NCI-H446 (cell line): ENCODE measurements at regions not wholly inside any gene's neighbourhood (a gene's known extent, or its start where the extent isn't known, plus 50 kb on each side); places are given as distances from the start of the nearest gene placed in this dataset.
"Not testable (repeated sequence)": the region's sequence is repeated elsewhere in the genome, so short reads cannot be mapped to it uniquely, and the experiment has no call there.

Experiments used
- DNase-seq, 2 experiments: peaks; one replicate each; lab custom pipeline; 2025; lab: John Stamatoyannopoulos, UW

- DNase-seq, result no peak
These were observed 473.7 kb upstream of the ISX start for GRCh38 chr22:34592123-34592740.

GRCh38 chr22:34599567-34599966 is 466.4 kb upstream of the ISX start:
- no peak for DNase-seq

- no peak for DNase-seq
These were observed 461.6 kb upstream of the ISX start for GRCh38 chr22:34604312-34604711.

- DNase-seq, result no peak
These were observed 457.9 kb upstream of the ISX start for GRCh38 chr22:34608106-34608505.

GRCh38 chr22:34608540-34609115 is 457.3 kb upstream of the ISX start:
- DNase-seq, result no peak

GRCh38 chr22:34609646-34610045 is 456.3 kb upstream of the ISX start:
- no peak for DNase-seq

- no peak for DNase-seq
These were observed 445.8 kb upstream of the ISX start for GRCh38 chr22:34620161-34620560.

GRCh38 chr22:34620832-34621231 is 445.1 kb upstream of the ISX start:
- no peak for DNase-seq

GRCh38 chr22:34622602-34623001 is 443.4 kb upstream of the ISX start:
- DNase-seq, result no peak

- DNase-seq, result no peak
These were observed 442.4 kb upstream of the ISX start for GRCh38 chr22:34623580-34623979.

GRCh38 chr22:34625892-34626291 is 440.1 kb upstream of the ISX start:
- DNase-seq, result not testable (repeated sequence)

- no peak for DNase-seq
These were observed 427.8 kb upstream of the ISX start for GRCh38 chr22:34638128-34638527.

- DNase-seq, result no peak
These were observed 426.0 kb upstream of the ISX start for GRCh38 chr22:34639911-34640310.

- DNase-seq, result no peak
These were observed 420.6 kb upstream of the ISX start for GRCh38 chr22:34645375-34645774.

- no peak for DNase-seq
These were observed 397.0 kb upstream of the ISX start for GRCh38 chr22:34669001-34669400.

- DNase-seq, result not testable (repeated sequence)
These were observed 382.9 kb upstream of the ISX start for GRCh38 chr22:34683031-34683430.

GRCh38 chr22:34684278-34684677 is 381.7 kb upstream of the ISX start:
- not testable (repeated sequence) for DNase-seq

- DNase-seq, result no peak
These were observed 378.8 kb upstream of the ISX start for GRCh38 chr22:34687116-34687515.

GRCh38 chr22:34688825-34689224 is 377.1 kb upstream of the ISX start:
- DNase-seq, result no peak

GRCh38 chr22:34696557-34696956 is 369.4 kb upstream of the ISX start:
- DNase-seq, result no peak

GRCh38 chr22:34702279-34702678 is 363.7 kb upstream of the ISX start:
- DNase-seq, result no peak

GRCh38 chr22:34709641-34710040 is 356.3 kb upstream of the ISX start:
- DNase-seq, result no peak

GRCh38 chr22:34722901-34723300 is 343.1 kb upstream of the ISX start:
- DNase-seq, result no peak

GRCh38 chr22:34736081-34736480 is 329.9 kb upstream of the ISX start:
- DNase-seq, result no peak
